A673 (cell line): ENCODE measurements at regions not wholly inside any gene's neighbourhood (a gene's known extent, or its start where the extent isn't known, plus 50 kb on each side); places are given as distances from the start of the nearest gene placed in this dataset.

Experiments used
- CTCF ChIP-seq: fragments of 300-800, 200-600 bp; sonication (generic); conservative IDR thresholded peaks from 2 replicates; pipeline ENCODE4 v1.5.1; 2017; ENCODE audit warnings: low read depth, mild to moderate bottlenecking, antibody characterized with exemption, low read length, moderate library complexity, mixed read lengths
- EZH2 ChIP-seq: fragments of 200-600 bp; sonication (generic); IDR thresholded peaks from 2 replicates; pipeline ENCODE4 v1.6.1; 2017; ENCODE audit warnings: borderline replicate concordance, low read depth, mild to moderate bottlenecking, mixed read lengths, antibody characterized with exemption, low read length; ENCODE audit not compliant: poor library complexity, severe bottlenecking

- TF ChIP-seq CTCF (no peak), EZH2 (no peak)
Measured at GRCh38 chr1:5526385-5526750, 465.9 kb downstream of the NPHP4 start.
